Transverse colon (tissue), 4 donors: ENCODE measurements at regions not wholly inside any gene's neighbourhood (a gene's known extent, or its start where the extent isn't known, plus 50 kb on each side); places are given as distances from the start of the nearest gene placed in this dataset.

Experiments used
- DNase-seq: peaks from one replicate; pipeline ENCODE4 v3.0.0-alpha.2; 2019
- H3K27ac ChIP-seq, 4 donors: fragments of 200-600 bp; sonication (generic); 2 replicates each; pipeline ENCODE4 v1.5.1; 2016 to 2018; ENCODE audit warnings: inconsistent platforms in 4 of 4
- H3K27me3 ChIP-seq: fragments of 200-600 bp; sonication (generic); 2 replicates; pipeline ENCODE4 v1.5.1; 2017; ENCODE audit warnings: inconsistent platforms
- H3K36me3 ChIP-seq, 4 donors: fragments of 200-600 bp; sonication (generic); 2 replicates each; pipeline ENCODE4 v1.5.1; 2017 to 2019; ENCODE audit warnings: inconsistent platforms in 4 of 4
- H3K4me1 ChIP-seq, 4 donors: fragments of 200-600 bp; sonication (generic); 2 replicates each; pipeline ENCODE4 v1.5.1; 2017 to 2020; ENCODE audit warnings: inconsistent platforms in 4 of 4
- H3K4me3 ChIP-seq, 4 donors: fragments of 200-600 bp; sonication (generic); 1 replicate in 1 of 4; 2 replicates in 3 of 4; pipeline versions ENCODE4 v1.5.1 to v1.6.1; 2017 to 2019; ENCODE audit warnings: inconsistent platforms in 4 of 4
- H3K9me3 ChIP-seq, 2 donors: fragments of 200-600 bp; sonication (generic); 2 replicates each; pipeline ENCODE4 v1.5.1; 2017 to 2019; ENCODE audit warnings: inconsistent platforms in 2 of 2
- EP300 ChIP-seq: sonication (generic); formaldehyde crosslinking; IDR thresholded peaks from one replicate; pipeline ENCODE4 v1.6.1; 2017; ENCODE audit warnings: antibody characterized with exemption, low read depth
- POLR2A ChIP-seq: fragments of 450-650 bp; IDR thresholded peaks from one replicate; pipeline ENCODE4 v1.6.1; 2016; ENCODE audit warnings: antibody characterized with exemption, mild to moderate bottlenecking, moderate library complexity
- POLR2AphosphoS5 ChIP-seq, 3 donors: sonication (generic); formaldehyde crosslinking; IDR thresholded peaks; one replicate each; pipeline ENCODE4 v1.6.1; 2016; ENCODE audit warnings: antibody characterized with exemption in 3 of 3
- WGBS, 2 donors: methylation state at CpG; one replicate each; pipeline ENCODE4 v1.1.5; 2018; ENCODE audit warnings: low coverage in 1 of 2; 5-methylcytosine and 5-hydroxymethylcytosine counted together
- in situ Hi-C, 4 donors: fragments of 200-750 bp; cut with MboI; loops; one replicate each; pipeline versions ENCODE4 v1.15.0 to v1.15.1; 2017; ENCODE audit warnings: low sequenced_read_pairs in 3 of 4, low pct_ligation_motif_present in 1 of 4, low pct_unique_long_range_greater_than_20kb in 1 of 4
- intact Hi-C: fragments of 100-400 bp; cut with DNase I; formaldehyde crosslinking; loops from one replicate; pipeline ENCODE4 v1.15.1; 2023; ENCODE audit warnings: low total_unique reads
- TF ChIP-seq, protein P1 (sequence below), 5 experiments: fragments of 200-600 bp in 3 of 5; fragments of 450-650 bp in 2 of 5; sonication (generic) in 3 of 5; IDR thresholded peaks; 1 replicate in 2 of 5; 2 replicates in 3 of 5; pipeline ENCODE4 v1.5.1; 2016 to 2017; ENCODE audit warnings: antibody characterized with exemption in 5 of 5, inconsistent platforms in 3 of 5, mild to moderate bottlenecking in 2 of 5, moderate library complexity in 1 of 5

- H3K9me3 ChIP-seq, result no peaks in the 10 kb centered on the region
- no peak overlapping the region for H3K4me3 ChIP-seq
- in situ Hi-C loops, result no loop called here
- TF ChIP-seq EP300 (no peak), POLR2A (no peak), POLR2AphosphoS5 (IDR thresholded peaks at IDR 0.05) (no peak)
- TF ChIP-seq, protein P1, sequence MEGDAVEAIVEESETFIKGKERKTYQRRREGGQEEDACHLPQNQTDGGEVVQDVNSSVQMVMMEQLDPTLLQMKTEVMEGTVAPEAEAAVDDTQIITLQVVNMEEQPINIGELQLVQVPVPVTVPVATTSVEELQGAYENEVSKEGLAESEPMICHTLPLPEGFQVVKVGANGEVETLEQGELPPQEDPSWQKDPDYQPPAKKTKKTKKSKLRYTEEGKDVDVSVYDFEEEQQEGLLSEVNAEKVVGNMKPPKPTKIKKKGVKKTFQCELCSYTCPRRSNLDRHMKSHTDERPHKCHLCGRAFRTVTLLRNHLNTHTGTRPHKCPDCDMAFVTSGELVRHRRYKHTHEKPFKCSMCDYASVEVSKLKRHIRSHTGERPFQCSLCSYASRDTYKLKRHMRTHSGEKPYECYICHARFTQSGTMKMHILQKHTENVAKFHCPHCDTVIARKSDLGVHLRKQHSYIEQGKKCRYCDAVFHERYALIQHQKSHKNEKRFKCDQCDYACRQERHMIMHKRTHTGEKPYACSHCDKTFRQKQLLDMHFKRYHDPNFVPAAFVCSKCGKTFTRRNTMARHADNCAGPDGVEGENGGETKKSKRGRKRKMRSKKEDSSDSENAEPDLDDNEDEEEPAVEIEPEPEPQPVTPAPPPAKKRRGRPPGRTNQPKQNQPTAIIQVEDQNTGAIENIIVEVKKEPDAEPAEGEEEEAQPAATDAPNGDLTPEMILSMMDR (IDR thresholded peaks at IDR 0.05), result no peak
- no peak overlapping the region for H3K27ac ChIP-seq
- WGBS, 2 donors, result 36 to 46% methylated on average over 2 of the region's 2 CpGs
- H3K27me3 ChIP-seq, result no peaks in the 10 kb centered on the region
- intact Hi-C loops, result no loop called here
- H3K4me1 ChIP-seq, result no peaks in the 10 kb centered on the region
- no peaks in the 10 kb centered on the region for H3K36me3 ChIP-seq
- no peak for DNase-seq
Measured at GRCh38 chr4:188612659-188613058, 473.4 kb downstream of the TRIML1 start.

DNA sequence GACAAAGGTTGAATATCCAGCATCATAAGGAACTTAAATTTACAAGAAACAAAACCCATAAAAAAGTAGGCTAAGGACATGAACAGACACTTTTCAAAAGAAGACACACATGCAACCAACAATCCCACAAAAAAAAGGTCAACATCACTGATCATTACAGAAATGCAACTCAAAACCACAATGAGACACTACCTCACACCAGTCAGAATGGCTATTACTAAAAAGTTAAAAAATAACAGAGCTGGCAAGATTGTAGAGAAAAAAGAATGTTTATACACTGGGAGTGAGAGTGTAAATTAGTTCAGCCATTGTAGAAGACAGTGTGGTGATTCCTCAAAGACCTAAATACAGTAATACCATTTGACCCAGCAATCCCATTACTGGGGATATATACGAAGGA is 474.7 kb downstream of the TRIML1 start:
- TF ChIP-seq POLR2A (no peak), POLR2AphosphoS5 (IDR thresholded peaks at IDR 0.05) (no peak), EP300 (no peak)
- TF ChIP-seq, protein P1 (IDR thresholded peaks at IDR 0.05), result no peak
- intact Hi-C loops (no loop called here), in situ Hi-C loops (no loop called here)
- no peaks in the 10 kb centered on the region for H3K4me1 ChIP-seq
- DNase-seq, result no peak
- H3K27ac ChIP-seq, result no peak overlapping the region
- H3K36me3 ChIP-seq, result no peaks in the 10 kb centered on the region
- H3K4me3 ChIP-seq, result no peak overlapping the region
- H3K9me3 ChIP-seq, result no peaks in the 10 kb centered on the region
- H3K27me3 ChIP-seq, result no peaks in the 10 kb centered on the region
- 50 to 68% methylated on average over 1 of the region's 1 CpG for WGBS, 2 donors

GRCh38 chr4:188619456-188620149 is 480.4 kb downstream of the TRIML1 start:
- in situ Hi-C loops, result no loop called here
- no peak for DNase-seq
- no peak overlapping the region for H3K27ac ChIP-seq
- TF ChIP-seq POLR2A (no peak), POLR2AphosphoS5 (IDR thresholded peaks at IDR 0.05) (no peak), EP300 (no peak)
- TF ChIP-seq, protein P1 (IDR thresholded peaks at IDR 0.05), result no peak
- H3K9me3 ChIP-seq, result no peaks in the 10 kb centered on the region
- H3K4me1 ChIP-seq, result no peaks in the 10 kb centered on the region
- WGBS, 2 donors, result 72 to 82% methylated on average over 11 to 18 of the region's 18 CpGs
- intact Hi-C loops, result no loop called here
- H3K27me3 ChIP-seq, result no peaks in the 10 kb centered on the region
- no peak overlapping the region for H3K4me3 ChIP-seq
- H3K36me3 ChIP-seq, result no peaks in the 10 kb centered on the region

DNA sequence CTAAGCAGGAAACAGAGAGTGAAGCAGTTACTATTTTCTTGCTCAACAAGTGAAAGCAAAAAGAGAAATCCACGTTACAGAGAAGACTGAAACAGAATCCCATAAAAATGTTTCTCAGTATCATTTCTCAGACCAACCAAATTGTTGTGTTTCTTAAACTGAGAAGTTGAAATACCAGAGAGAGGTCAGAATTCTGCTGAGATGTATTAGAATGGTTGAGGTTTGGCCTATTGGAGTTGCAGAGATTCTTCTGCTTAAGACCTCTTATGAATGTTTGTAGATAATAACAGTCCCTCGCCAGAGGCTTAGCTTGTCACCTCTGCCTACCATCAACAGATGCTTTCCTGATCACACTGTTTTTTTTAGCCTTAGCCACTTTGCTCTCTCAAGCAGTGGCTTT is 481.4 kb downstream of the TRIML1 start:
- H3K4me1 ChIP-seq, result no peaks in the 10 kb centered on the region
- no peaks in the 10 kb centered on the region for H3K27me3 ChIP-seq
- intact Hi-C loops, result no loop called here
- H3K4me3 ChIP-seq, result no peak overlapping the region
- H3K9me3 ChIP-seq, result no peaks in the 10 kb centered on the region
- no peak overlapping the region for H3K27ac ChIP-seq
- DNase-seq, result no peak
- no peak for TF ChIP-seq POLR2A
- TF ChIP-seq, protein P1 (IDR thresholded peaks at IDR 0.05), result no peak
- no peak for TF ChIP-seq EP300
- TF ChIP-seq POLR2AphosphoS5 (IDR thresholded peaks at IDR 0.05), result no peak
- 42 to 47% methylated on average over 2 of the region's 2 CpGs for WGBS, 2 donors
- H3K36me3 ChIP-seq, result no peaks in the 10 kb centered on the region
- in situ Hi-C loops, result no loop called here
